H1 (cell line): ENCODE measurements at regions not wholly inside any gene's neighbourhood (a gene's known extent, or its start where the extent isn't known, plus 50 kb on each side); places are given as distances from the start of the nearest gene placed in this dataset.

ENCODE experiments used
- ASH2L ChIP-seq: fragments of 200-600, 300-600 bp; sonication (generic); IDR thresholded peaks from one replicate; pipeline ENCODE4 v1.7.1; 2017; ENCODE audit warnings: low read length
- EGR1 ChIP-seq: IDR thresholded peaks from 2 replicates; pipeline ENCODE4 v1.6.1; 2011; ENCODE audit warnings: low read depth, low read length, borderline replicate concordance
- MAFK ChIP-seq: IDR thresholded peaks from 2 replicates; pipeline ENCODE4 v1.6.1; 2012; ENCODE audit warnings: low read depth, mild to moderate bottlenecking, improper control_type of control experiment, low read length
- NRF1 ChIP-seq: IDR thresholded peaks from 2 replicates; pipeline ENCODE4 v1.6.1; 2011; ENCODE audit warnings: mild to moderate bottlenecking, low read depth, low read length, improper control_type of control experiment
- RBBP5 ChIP-seq: IDR thresholded peaks from 2 replicates; pipeline ENCODE4 v1.7.1; 2012; ENCODE audit warnings: low read depth, mild to moderate bottlenecking, inconsistent platforms, low read length, moderate library complexity, borderline replicate concordance
- USF2 ChIP-seq: IDR thresholded peaks from 2 replicates; pipeline ENCODE4 v1.6.1; 2011; ENCODE audit warnings: low read length, improper control_type of control experiment

GRCh38 chr16:51420247-51420646 lies 269.2 kb upstream of the SALL1 start (continued):
- TF ChIP-seq RBBP5 (no peak), ASH2L (no peak), EGR1 (no peak), NRF1 (no peak), MAFK (no peak), USF2 (no peak)
